Mucosa of rectum (tissue), 2 donors: ENCODE measurements at regions not wholly inside any gene's neighbourhood (a gene's known extent, or its start where the extent isn't known, plus 50 kb on each side); places are given as distances from the start of the nearest gene placed in this dataset.
A peak's percentile ranks its signal among the peaks of the same experiment; 100 is the strongest.

Experiments used
- H3K27ac ChIP-seq, 2 donors: one replicate each; pipeline ENCODE4 v1.7.0; 2013; ENCODE audit warnings: inconsistent platforms in 2 of 2, low read depth in 2 of 2, low read length in 2 of 2
- H3K27me3 ChIP-seq, 2 donors: one replicate each; pipeline ENCODE4 v1.7.0; 2013; ENCODE audit warnings: low read length in 2 of 2; ENCODE audit not compliant: control insufficient read depth in 2 of 2, insufficient read depth in 2 of 2
- H3K36me3 ChIP-seq, 2 donors: one replicate each; pipeline ENCODE4 v1.7.0; 2013; ENCODE audit warnings: low read length in 2 of 2; ENCODE audit not compliant: control insufficient read depth in 2 of 2, insufficient read depth in 2 of 2
- H3K4me1 ChIP-seq, 2 donors: one replicate each; pipeline ENCODE4 v1.7.0; 2013; ENCODE audit warnings: low read length in 2 of 2, mild to moderate bottlenecking in 1 of 2; ENCODE audit not compliant: control insufficient read depth in 2 of 2, insufficient read depth in 2 of 2
- H3K4me3 ChIP-seq, 2 donors: one replicate each; pipeline ENCODE4 v1.7.0; 2013; ENCODE audit warnings: low read length in 2 of 2
- H3K9ac ChIP-seq, 2 donors: one replicate each; pipeline ENCODE4 v1.7.0; 2013; ENCODE audit warnings: low read length in 2 of 2, low read depth in 1 of 2, mild to moderate bottlenecking in 1 of 2
- H3K9me3 ChIP-seq, 2 donors: one replicate each; pipeline ENCODE4 v1.7.0; 2013; ENCODE audit warnings: low read length in 2 of 2; ENCODE audit not compliant: control insufficient read depth in 2 of 2
- donor health status: healthy.
- donor health status: Normal muscosa, but diverticular disease.

- Histone ChIP-seq H3K27ac (no peak overlapping the region), H3K9me3 (no peaks in the 10 kb centered on the region), H3K27me3 (peaks cover 0 to 4% of the 10 kb centered on the region in 2 donors), H3K9ac (no peak overlapping the region), H3K4me3 (no peak overlapping the region), H3K4me1 (no peaks in the 10 kb centered on the region), H3K36me3 (no peaks in the 10 kb centered on the region)
These were observed 306.9 kb downstream of the TTLL7 start for GRCh38 chr1:83691953-83692500.

- H3K9me3 ChIP-seq: no peaks in the 10 kb centered on the region
- H3K27me3 ChIP-seq: peaks cover 0 to 4% of the 10 kb centered on the region in 2 donors
- H3K4me1 ChIP-seq: no peaks in the 10 kb centered on the region
- no peaks in the 10 kb centered on the region for H3K36me3 ChIP-seq
- H3K9ac ChIP-seq: no peak overlapping the region
- H3K4me3 ChIP-seq: no peak overlapping the region
- H3K27ac ChIP-seq: no peak overlapping the region
These were observed 308.7 kb downstream of the TTLL7 start for GRCh38 chr1:83689921-83690868.

GRCh38 chr1:83682132-83682531 is 316.8 kb downstream of the TTLL7 start:
- no peak overlapping the region for H3K9ac ChIP-seq
- no peak overlapping the region for H3K27ac ChIP-seq
- H3K4me3 ChIP-seq: no peak overlapping the region
- H3K36me3 ChIP-seq: no peaks in the 10 kb centered on the region
- no peaks in the 10 kb centered on the region for H3K4me1 ChIP-seq
- no peaks in the 10 kb centered on the region for H3K9me3 ChIP-seq
- no peaks in the 10 kb centered on the region for H3K27me3 ChIP-seq

GRCh38 chr1:83676106-83676505 is 322.8 kb downstream of the TTLL7 start:
- H3K27me3 ChIP-seq: no peaks in the 10 kb centered on the region
- no peaks in the 10 kb centered on the region for H3K4me1 ChIP-seq
- no peaks in the 10 kb centered on the region for H3K9me3 ChIP-seq
- H3K4me3 ChIP-seq: no peak overlapping the region
- no peak overlapping the region for H3K9ac ChIP-seq
- H3K27ac ChIP-seq: no peak overlapping the region
- H3K36me3 ChIP-seq: no peaks in the 10 kb centered on the region

GRCh38 chr1:83673312-83673711 is 325.6 kb downstream of the TTLL7 start:
- Histone ChIP-seq H3K9me3 (no peaks in the 10 kb centered on the region), H3K4me3 (no peak overlapping the region), H3K36me3 (no peaks in the 10 kb centered on the region), H3K27ac (no peak overlapping the region), H3K4me1 (no peaks in the 10 kb centered on the region), H3K9ac (no peak overlapping the region), H3K27me3 (no peaks in the 10 kb centered on the region)

- Histone ChIP-seq H3K9me3 (no peaks in the 10 kb centered on the region), H3K27ac (no peak overlapping the region), H3K27me3 (no peaks in the 10 kb centered on the region), H3K36me3 (no peaks in the 10 kb centered on the region), H3K4me1 (no peaks in the 10 kb centered on the region), H3K9ac (no peak overlapping the region), H3K4me3 (no peak overlapping the region)
These were observed 327.3 kb downstream of the TTLL7 start for GRCh38 chr1:83671586-83671985.

- Histone ChIP-seq H3K36me3 (no peaks in the 10 kb centered on the region), H3K9me3 (no peaks in the 10 kb centered on the region), H3K9ac (no peak overlapping the region), H3K4me3 (no peak overlapping the region), H3K4me1 (no peaks in the 10 kb centered on the region), H3K27me3 (no peaks in the 10 kb centered on the region), H3K27ac (no peak overlapping the region)
These were observed 327.9 kb downstream of the TTLL7 start for GRCh38 chr1:83670909-83671565.

- no peaks in the 10 kb centered on the region for H3K9me3 ChIP-seq
- H3K27ac ChIP-seq: peak overlapping the region in 1 of 2 donors; percentile 49
- H3K36me3 ChIP-seq: no peaks in the 10 kb centered on the region
- H3K4me3 ChIP-seq: no peak overlapping the region
- H3K27me3 ChIP-seq: no peaks in the 10 kb centered on the region
- H3K4me1 ChIP-seq: no peaks in the 10 kb centered on the region
- H3K9ac ChIP-seq: no peak overlapping the region
These were observed 357.0 kb downstream of the TTLL7 start for GRCh38 chr1:83641796-83642443.

GRCh38 chr1:83641206-83641658 is 357.7 kb downstream of the TTLL7 start:
- Histone ChIP-seq H3K4me3 (no peak overlapping the region), H3K36me3 (no peaks in the 10 kb centered on the region), H3K27ac (no peak overlapping the region), H3K9ac (no peak overlapping the region), H3K9me3 (no peaks in the 10 kb centered on the region), H3K27me3 (no peaks in the 10 kb centered on the region), H3K4me1 (no peaks in the 10 kb centered on the region)

GRCh38 chr1:83639785-83640184 is 359.1 kb downstream of the TTLL7 start:
- Histone ChIP-seq H3K4me1 (no peaks in the 10 kb centered on the region), H3K9me3 (no peaks in the 10 kb centered on the region), H3K36me3 (no peaks in the 10 kb centered on the region), H3K9ac (no peak overlapping the region), H3K27ac (no peak overlapping the region), H3K27me3 (no peaks in the 10 kb centered on the region), H3K4me3 (no peak overlapping the region)
